Liver (tissue), 8 donors: ENCODE measurements at regions not wholly inside any gene's neighbourhood (a gene's known extent, or its start where the extent isn't known, plus 50 kb on each side); places are given as distances from the start of the nearest gene placed in this dataset.

ENCODE experiments used
- DNase-seq: peaks from one replicate; pipeline ENCODE4 v3.0.0-alpha.2; 2017; ENCODE audit warnings: low spot score
- H3K27ac ChIP-seq, 2 donors: one replicate each; pipeline ENCODE4 v1.7.0; 2013; ENCODE audit warnings: inconsistent platforms in 2 of 2, low read length in 2 of 2, control low read depth in 1 of 2, low read depth in 1 of 2, mild to moderate bottlenecking in 1 of 2
- H3K27me3 ChIP-seq, 4 donors: one replicate each; pipeline versions ENCODE4 v1.6.1 to v1.7.0; 2013; ENCODE audit warnings: low read length in 3 of 4, inconsistent platforms in 1 of 4, mild to moderate bottlenecking in 1 of 4, moderate library complexity in 1 of 4; ENCODE audit not compliant: control insufficient read depth in 4 of 4, insufficient read depth in 4 of 4
- H3K36me3 ChIP-seq, 4 donors: one replicate each; pipeline versions ENCODE4 v1.6.1 to v1.7.0; 2013; ENCODE audit warnings: low read length in 3 of 4, mild to moderate bottlenecking in 3 of 4, low read depth in 1 of 4, moderate library complexity in 1 of 4; ENCODE audit not compliant: control insufficient read depth in 4 of 4, insufficient read depth in 3 of 4
- H3K4me1 ChIP-seq, 4 donors: one replicate each; pipeline versions ENCODE4 v1.6.1 to v1.7.0; 2013; ENCODE audit warnings: low read length in 3 of 4, mild to moderate bottlenecking in 3 of 4, moderate library complexity in 1 of 4; ENCODE audit not compliant: control insufficient read depth in 4 of 4, insufficient read depth in 4 of 4
- H3K4me3 ChIP-seq, 3 donors: one replicate each; pipeline versions ENCODE4 v1.6.1 to v1.7.0; 2013; ENCODE audit warnings: low read length in 3 of 3, control low read depth in 1 of 3, low read depth in 1 of 3, mild to moderate bottlenecking in 1 of 3
- H3K9ac ChIP-seq, 2 donors: one replicate each; pipeline ENCODE4 v1.7.0; 2013; ENCODE audit warnings: low read length in 2 of 2, mild to moderate bottlenecking in 2 of 2, moderate library complexity in 2 of 2, control low read depth in 1 of 2, low read depth in 1 of 2
- H3K9me3 ChIP-seq, 4 donors: one replicate each; pipeline versions ENCODE4 v1.6.1 to v1.7.0; 2013; ENCODE audit warnings: low read length in 3 of 4; ENCODE audit not compliant: control insufficient read depth in 4 of 4
- CTCF ChIP-seq: fragments of 150-350 bp; IDR thresholded peaks from 2 replicates; pipeline ENCODE4 v1.5.1; 2017; ENCODE audit warnings: improper control_type of control experiment, low read depth, low read length; ENCODE audit not compliant: missing input control
- EGR1 ChIP-seq, 2 donors: IDR thresholded peaks; 2 replicates each; pipeline ENCODE4 v1.6.1; 2016 to 2018; ENCODE audit warnings: antibody characterized with exemption in 2 of 2, low read depth in 2 of 2
- FOXA1 ChIP-seq: IDR thresholded peaks from 2 replicates; pipeline ENCODE4 v1.6.1; 2016; ENCODE audit warnings: antibody characterized with exemption
- FOXA2 ChIP-seq: IDR thresholded peaks from 2 replicates; pipeline ENCODE4 v1.6.1; 2016; ENCODE audit warnings: antibody characterized with exemption
- GABPA ChIP-seq, 2 donors: IDR thresholded peaks in 1 of 2; conservative IDR thresholded peaks in 1 of 2; 2 replicates each; pipeline ENCODE4 v1.6.1; 2016; ENCODE audit warnings: antibody characterized with exemption in 2 of 2, mild to moderate bottlenecking in 1 of 2, moderate library complexity in 1 of 2
- HNF4A ChIP-seq, 2 donors: conservative IDR thresholded peaks; 2 replicates each; pipeline ENCODE4 v1.6.1; 2016; ENCODE audit warnings: antibody characterized with exemption in 2 of 2, mild to moderate bottlenecking in 2 of 2
- HNF4G ChIP-seq: IDR thresholded peaks from 2 replicates; pipeline ENCODE4 v1.6.1; 2016; ENCODE audit warnings: antibody characterized with exemption
- JUND ChIP-seq, 2 donors: IDR thresholded peaks; 2 replicates each; pipeline ENCODE4 v1.6.1; 2016; ENCODE audit warnings: antibody characterized with exemption in 2 of 2
- NR2F2 ChIP-seq: IDR thresholded peaks from 2 replicates; pipeline ENCODE4 v1.6.1; 2016; ENCODE audit warnings: antibody characterized with exemption
- RAD21 ChIP-seq, 2 donors: IDR thresholded peaks; 2 replicates each; pipeline ENCODE4 v1.6.1; 2016; ENCODE audit warnings: antibody characterized with exemption in 2 of 2, mild to moderate bottlenecking in 2 of 2
- REST ChIP-seq: IDR thresholded peaks from 2 replicates; pipeline ENCODE4 v1.6.1; 2016; ENCODE audit warnings: antibody characterized with exemption, mild to moderate bottlenecking
- RXRA ChIP-seq, 2 donors: IDR thresholded peaks; 2 replicates each; pipeline ENCODE4 v1.6.1; 2017 to 2018; ENCODE audit warnings: antibody characterized with exemption in 2 of 2, mild to moderate bottlenecking in 1 of 2
- SP1 ChIP-seq: IDR thresholded peaks from 2 replicates; pipeline ENCODE4 v1.6.1; 2018; ENCODE audit warnings: antibody characterized with exemption, mild to moderate bottlenecking
- TAF1 ChIP-seq: conservative IDR thresholded peaks from 2 replicates; pipeline ENCODE4 v1.6.1; 2016; ENCODE audit warnings: antibody characterized with exemption, mild to moderate bottlenecking
- YY1 ChIP-seq: IDR thresholded peaks from 2 replicates; pipeline ENCODE4 v1.6.1; 2016; ENCODE audit warnings: antibody characterized with exemption, mild to moderate bottlenecking
- ZBTB33 ChIP-seq: IDR thresholded peaks from 2 replicates; pipeline ENCODE4 v1.6.1; 2016; ENCODE audit warnings: antibody characterized with exemption
- WGBS: extraction: QIAGEN DNeasy Blood & Tissue Kit; methylation state at CpG from one replicate; pipeline ENCODE4 v1.1.7; 2013; 5-methylcytosine and 5-hydroxymethylcytosine counted together
- donor health status: healthy.
- donor health status: healthy.
- donor health status: healthy.
- donor health status: healthy.
- donor health status: healthy.

GRCh38 chr22:47231759-47232158 is 469.3 kb downstream of the TBC1D22A start:
- DNase-seq: no peak
- Histone ChIP-seq H3K4me1 (no peaks in the 10 kb centered on the region), H3K4me3 (no peak overlapping the region), H3K27ac (no peak overlapping the region), H3K36me3 (no peaks in the 10 kb centered on the region), H3K9ac (no peak overlapping the region), H3K9me3 (peaks cover 4 to 20% (median 11%) of the 10 kb centered on the region in 4 donors), H3K27me3 (no peaks in the 10 kb centered on the region)
- TF ChIP-seq YY1 (no peak), ZBTB33 (no peak), FOXA1 (no peak), TAF1 (no peak), JUND (IDR thresholded peaks at IDR 0.05) (no peak), HNF4G (no peak), REST (no peak), EGR1 (IDR thresholded peaks at IDR 0.05; ENCODE audit: low read depth in 2 of 2) (no peak), RAD21 (IDR thresholded peaks at IDR 0.05) (no peak), RXRA (IDR thresholded peaks at IDR 0.05) (no peak), GABPA (IDR thresholded peaks at IDR 0.05 in 1 of 2, conservative IDR thresholded peaks at IDR 0.05 in 1 of 2) (no peak), FOXA2 (no peak), NR2F2 (no peak), SP1 (no peak), CTCF (no peak), HNF4A (conservative IDR thresholded peaks at IDR 0.05) (no peak)
- 64% methylated on average over 7 of the region's 7 CpGs for WGBS

- Histone ChIP-seq H3K4me3 (no peak overlapping the region), H3K27ac (no peak overlapping the region), H3K9me3 (peaks cover 4 to 20% (median 11%) of the 10 kb centered on the region in 4 donors), H3K4me1 (no peaks in the 10 kb centered on the region), H3K36me3 (no peaks in the 10 kb centered on the region), H3K27me3 (no peaks in the 10 kb centered on the region), H3K9ac (no peak overlapping the region)
- no peak for DNase-seq
- WGBS: 91% methylated on average over 5 of the region's 5 CpGs
- TF ChIP-seq REST (no peak), NR2F2 (no peak), SP1 (no peak), FOXA2 (no peak), TAF1 (no peak), ZBTB33 (no peak), HNF4G (no peak), FOXA1 (no peak), GABPA (IDR thresholded peaks at IDR 0.05 in 1 of 2, conservative IDR thresholded peaks at IDR 0.05 in 1 of 2) (no peak), CTCF (no peak), RAD21 (IDR thresholded peaks at IDR 0.05) (no peak)
These were observed 468.3 kb downstream of the TBC1D22A start for GRCh38 chr22:47230741-47231140.
